ENCODE measurements at regions not wholly inside any gene's neighbourhood (a gene's known extent, or its start where the extent isn't known, plus 50 kb on each side); places are given as distances from the start of the nearest gene placed in this dataset.

GRCh38 chr9:115925424-115925823, 228.2 kb upstream of the PAPPA start:
- H3K9me3 ChIP-seq: no peaks in the 10 kb centered on the region
- intact Hi-C loops (cut with DNase I): no loop called here

DNA sequence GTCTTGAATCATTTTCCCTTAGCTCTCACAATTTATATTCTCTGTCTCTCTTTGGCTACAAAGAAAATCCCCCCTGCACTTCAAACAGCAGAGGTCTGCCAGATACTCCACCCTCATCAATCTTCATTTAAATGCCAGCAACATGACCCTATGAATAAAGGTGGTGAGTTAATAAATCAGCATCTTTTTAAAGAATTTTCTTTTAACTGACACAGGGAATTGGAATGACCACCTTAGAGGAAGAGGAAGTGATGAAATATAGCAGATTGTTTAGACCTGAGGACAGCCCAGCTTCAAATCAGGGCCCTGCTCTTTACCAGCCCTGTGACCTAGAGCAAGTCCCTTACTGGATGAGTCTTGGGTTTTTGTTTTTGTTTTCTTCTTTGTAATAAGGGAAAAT, 223.1 kb upstream of the PAPPA start:
- intact Hi-C loops (cut with DNase I): no loop called here
- DNase-seq: no peak
- Histone ChIP-seq H3K36me3 (no peaks in the 10 kb centered on the region), H3K9me3 (no peaks in the 10 kb centered on the region), H3K4me1 (no peaks in the 10 kb centered on the region), H3K4me3 (no peak overlapping the region), H3K27me3 (no peaks in the 10 kb centered on the region), H3K27ac (no peak overlapping the region)
- no peak for ATAC-seq
- TF ChIP-seq CTCF (IDR thresholded peaks at IDR 0.05): no peak

More at GRCh38 chr9:115925424-115925823, 228.2 kb upstream of the PAPPA start:
- Histone ChIP-seq H3K36me3 (no peaks in the 10 kb centered on the region), H3K27ac (no peak overlapping the region), H3K4me3 (no peak overlapping the region), H3K27me3 (no peaks in the 10 kb centered on the region), H3K4me1 (peaks cover 7% of the 10 kb centered on the region)
- no peak for ATAC-seq
- TF ChIP-seq CTCF (IDR thresholded peaks at IDR 0.05): no peak
- DNase-seq: no peak

DNA sequence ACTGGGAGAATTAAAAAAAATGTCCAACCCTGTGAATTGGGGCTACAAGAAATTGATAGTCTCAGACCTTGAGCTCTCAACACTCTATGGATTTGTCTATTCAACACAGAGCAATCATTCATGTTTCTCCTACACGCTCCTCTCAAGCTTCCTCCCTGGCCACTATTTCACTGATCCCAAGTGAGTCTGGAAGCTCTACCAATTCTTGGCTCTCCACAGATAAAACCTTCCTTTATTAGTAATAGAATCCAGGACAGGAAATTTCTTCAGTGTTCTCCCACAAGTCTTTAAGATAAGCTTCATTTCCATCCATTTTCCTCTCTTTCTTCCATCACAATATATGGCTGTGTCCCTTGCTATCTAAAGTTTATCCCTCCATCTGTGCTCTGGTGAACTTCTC, 215.1 kb upstream of the PAPPA start:
- H3K27ac ChIP-seq: no peak overlapping the region
- H3K4me3 ChIP-seq: no peak overlapping the region
- no peaks in the 10 kb centered on the region for H3K27me3 ChIP-seq
- ATAC-seq (no peak), DNase-seq (no peak)
- no peak for TF ChIP-seq CTCF (IDR thresholded peaks at IDR 0.05)
- intact Hi-C loops (cut with DNase I): no loop called here
- H3K36me3 ChIP-seq: no peaks in the 10 kb centered on the region
- H3K9me3 ChIP-seq: no peaks in the 10 kb centered on the region
- no peaks in the 10 kb centered on the region for H3K4me1 ChIP-seq

DNA sequence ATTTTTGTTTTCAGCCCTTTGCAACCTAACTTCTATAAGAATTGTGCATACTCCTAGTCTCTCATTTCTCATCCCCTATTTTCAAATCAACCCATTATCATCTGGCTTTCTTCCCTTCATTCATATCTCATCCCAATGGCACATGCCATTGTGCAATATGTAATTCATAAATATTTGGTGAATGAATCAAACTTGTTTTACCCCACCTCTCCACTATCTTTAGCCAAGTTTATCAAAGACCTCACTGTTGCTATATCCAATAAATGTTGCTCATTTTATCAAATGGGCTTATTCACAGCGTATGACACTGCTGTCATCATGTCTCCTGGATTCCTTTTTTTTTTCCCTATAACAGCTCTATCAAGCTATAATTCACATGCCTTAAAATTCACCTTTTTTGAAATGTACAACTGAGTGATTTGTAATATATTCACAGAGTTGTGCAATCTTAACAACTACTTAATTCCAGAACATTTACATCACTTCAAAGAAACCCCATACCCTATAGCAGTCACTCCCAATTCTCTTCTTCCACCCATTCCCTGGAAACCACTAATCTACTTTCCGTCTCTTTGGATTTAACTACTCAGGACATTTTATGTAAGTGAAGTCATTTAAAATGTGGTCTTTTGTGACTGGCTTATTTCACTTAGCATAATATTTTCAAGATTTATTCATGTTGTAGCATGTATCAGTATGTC, 214.4 kb upstream of the PAPPA start:
- no peaks in the 10 kb centered on the region for H3K9me3 ChIP-seq
- H3K36me3 ChIP-seq: no peaks in the 10 kb centered on the region
- DNase-seq (no peak), ATAC-seq (no peak)
- H3K27ac ChIP-seq: no peak overlapping the region
- intact Hi-C loops (cut with DNase I): no loop called here
- no peak overlapping the region for H3K4me3 ChIP-seq
- no peaks in the 10 kb centered on the region for H3K27me3 ChIP-seq
- TF ChIP-seq CTCF (IDR thresholded peaks at IDR 0.05): no peak
- H3K4me1 ChIP-seq: no peaks in the 10 kb centered on the region

DNA sequence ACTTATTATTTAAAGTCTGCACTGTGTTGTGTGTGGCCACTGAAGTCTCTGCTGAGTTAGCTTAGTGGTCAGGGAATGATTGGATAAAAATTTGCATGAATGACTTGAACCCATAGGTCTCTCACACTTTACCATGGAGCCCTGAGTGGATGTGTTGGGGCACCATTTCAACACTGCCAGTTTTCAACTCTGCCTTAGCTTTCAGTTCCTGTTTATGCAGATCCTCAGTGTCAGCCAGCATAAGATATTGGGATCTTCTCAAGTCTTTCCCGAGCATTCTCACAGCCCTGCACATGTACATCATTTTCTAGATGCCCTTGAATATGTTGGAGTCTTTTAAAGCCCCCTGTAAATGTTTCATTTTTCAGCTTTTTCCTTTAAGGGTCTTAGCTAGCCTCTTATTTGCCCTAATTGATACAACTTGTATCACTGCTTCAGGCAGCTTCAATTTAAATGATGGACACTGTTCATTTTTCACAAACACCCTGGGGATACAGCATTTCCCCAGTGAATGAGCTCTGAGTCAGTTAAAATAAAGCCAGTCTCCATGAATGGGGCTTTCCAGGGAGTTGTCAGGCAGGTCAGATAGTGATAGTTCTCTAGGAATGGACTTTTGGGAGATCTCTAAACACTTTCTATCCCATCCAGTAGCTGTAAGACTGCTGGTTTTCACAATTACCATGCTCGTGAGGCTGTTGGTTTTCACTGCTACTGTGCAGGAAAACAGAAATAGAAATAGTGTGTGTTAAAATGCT, 211.9 kb upstream of the PAPPA start:
- no peaks in the 10 kb centered on the region for H3K4me1 ChIP-seq
- no peaks in the 10 kb centered on the region for H3K27me3 ChIP-seq
- DNase-seq (no peak), ATAC-seq (no peak)
- no peak for TF ChIP-seq CTCF (IDR thresholded peaks at IDR 0.05)
- H3K9me3 ChIP-seq: no peaks in the 10 kb centered on the region
- no peak overlapping the region for H3K27ac ChIP-seq
- H3K36me3 ChIP-seq: no peaks in the 10 kb centered on the region
- no peak overlapping the region for H3K4me3 ChIP-seq
- intact Hi-C loops (cut with DNase I): no loop called here

Data from upper lobe of right lung (tissue), 1 donor.